MM.1S (cell line): ENCODE measurements at regions not wholly inside any gene's neighbourhood (a gene's known extent, or its start where the extent isn't known, plus 50 kb on each side); places are given as distances from the start of the nearest gene placed in this dataset.

Source experiments
- DNase-seq: peaks from one replicate; pipeline ENCODE4 v3.0.0-alpha.2; 2015
- H2AFZ ChIP-seq: fragments of 300-600 bp; sonication (generic); 2 replicates; pipeline ENCODE4 v1.6.0; 2016; ENCODE audit warnings: antibody characterized with exemption, low read length
- H3F3A ChIP-seq: fragments of 300-600 bp; sonication (generic); 2 replicates; pipeline ENCODE4 v1.6.1; 2016; ENCODE audit warnings: mild to moderate bottlenecking, antibody characterized with exemption, low read length, moderate library complexity, mixed read lengths; ENCODE audit not compliant: insufficient read depth
- H3K27ac ChIP-seq: fragments of 300-600 bp; sonication (generic); 2 replicates; pipeline ENCODE4 v1.5.1; 2016; ENCODE audit warnings: mild to moderate bottlenecking, low read length
- H3K27me3 ChIP-seq: fragments of 300-600 bp; sonication (generic); replicated peaks from 2 replicates; pipeline ENCODE4 v1.6.0; 2016; ENCODE audit warnings: low read length; ENCODE audit not compliant: insufficient read depth
- H3K36me3 ChIP-seq: fragments of 300-600 bp; sonication (generic); replicated peaks from 2 replicates; pipeline ENCODE4 v1.6.1; 2016; ENCODE audit warnings: mild to moderate bottlenecking, low read length, mixed read lengths; ENCODE audit not compliant: insufficient read depth
- H3K4me1 ChIP-seq: fragments of 300-600 bp; sonication (generic); 2 replicates; pipeline ENCODE4 v1.6.1; 2016; ENCODE audit warnings: low read length, mixed read lengths
- H3K4me2 ChIP-seq: fragments of 300-600 bp; sonication (generic); 2 replicates; pipeline ENCODE4 v1.6.0; 2016; ENCODE audit warnings: low read depth, low read length
- H3K4me3 ChIP-seq: fragments of 300-600 bp; sonication (generic); 2 replicates; pipeline ENCODE4 v1.5.1; 2016; ENCODE audit warnings: low read length, mixed read lengths
- H3K79me2 ChIP-seq: fragments of 300-600 bp; sonication (generic); 2 replicates; pipeline ENCODE4 v1.6.1; 2016; ENCODE audit warnings: mixed run types, low read length, mixed read lengths
- H3K9ac ChIP-seq: fragments of 300-600 bp; sonication (generic); 2 replicates; pipeline ENCODE4 v1.6.1; 2016; ENCODE audit warnings: low read length, mixed read lengths
- H3K9me2 ChIP-seq: fragments of 300-600 bp; sonication (generic); replicated peaks from 2 replicates; pipeline ENCODE4 v1.6.1; 2016; ENCODE audit warnings: mild to moderate bottlenecking, low read length, mixed read lengths; ENCODE audit not compliant: insufficient read depth
- H3K9me3 ChIP-seq: fragments of 300-600 bp; sonication (generic); replicated peaks from 2 replicates; pipeline ENCODE4 v1.6.1; 2016; ENCODE audit warnings: mild to moderate bottlenecking, low read length, mixed read lengths; ENCODE audit not compliant: insufficient read depth
- H4K20me1 ChIP-seq: fragments of 300-600 bp; sonication (generic); 2 replicates; pipeline ENCODE4 v1.6.1; 2016; ENCODE audit warnings: mild to moderate bottlenecking, low read length, moderate library complexity, mixed read lengths; ENCODE audit not compliant: insufficient read depth
- CTCF ChIP-seq: fragments of 300-600 bp; sonication (generic); IDR thresholded peaks from 2 replicates; pipeline ENCODE4 v1.5.1; 2016; ENCODE audit warnings: antibody characterized with exemption, low read length, mixed read lengths
- EZH2 ChIP-seq: fragments of 300-600 bp; sonication (generic); optimal IDR thresholded peaks from 2 replicates; pipeline ENCODE3; 2017; ENCODE audit warnings: low read depth, mild to moderate bottlenecking, antibody characterized with exemption, low read length, mixed read lengths
- EZH2phosphoT487 ChIP-seq: fragments of 300-600 bp; sonication (generic); IDR thresholded peaks from 2 replicates; pipeline ENCODE4 v1.6.1; 2018; ENCODE audit warnings: antibody characterized with exemption, low read length

- TF ChIP-seq CTCF = no peak
- TF ChIP-seq EZH2phosphoT487 = no peak
- no peak for TF ChIP-seq EZH2
- no peak overlapping the region for H3K4me3 ChIP-seq
- H3K4me2 ChIP-seq = no peak overlapping the region
- H3K9me3 ChIP-seq = no peaks in the 10 kb centered on the region
- H2AFZ ChIP-seq = no peak overlapping the region
- H3K4me1 ChIP-seq = no peaks in the 10 kb centered on the region
- no peaks in the 10 kb centered on the region for H3F3A ChIP-seq
- H4K20me1 ChIP-seq = no peaks in the 10 kb centered on the region
- no peaks in the 10 kb centered on the region for H3K27me3 ChIP-seq
- H3K9ac ChIP-seq = no peak overlapping the region
- H3K79me2 ChIP-seq = no peaks in the 10 kb centered on the region
- no peak overlapping the region for H3K27ac ChIP-seq
- DNase-seq = no peak
- H3K36me3 ChIP-seq = no peaks in the 10 kb centered on the region
- no peaks in the 10 kb centered on the region for H3K9me2 ChIP-seq
Observed at GRCh38 chr10:130952086-130952485, 359.4 kb downstream of the TCERG1L start.

- H3K9me2 ChIP-seq = no peaks in the 10 kb centered on the region
- H3K9me3 ChIP-seq = no peaks in the 10 kb centered on the region
- no peak overlapping the region for H3K9ac ChIP-seq
- no peaks in the 10 kb centered on the region for H3F3A ChIP-seq
- H3K4me1 ChIP-seq = no peaks in the 10 kb centered on the region
- H3K36me3 ChIP-seq = no peaks in the 10 kb centered on the region
- H3K27me3 ChIP-seq = no peaks in the 10 kb centered on the region
- TF ChIP-seq EZH2phosphoT487 (no peak), CTCF (no peak), EZH2 (no peak)
- no peak for DNase-seq
- H4K20me1 ChIP-seq = no peaks in the 10 kb centered on the region
- H3K79me2 ChIP-seq = no peaks in the 10 kb centered on the region
- H3K4me3 ChIP-seq = no peak overlapping the region
- no peak overlapping the region for H2AFZ ChIP-seq
- no peak overlapping the region for H3K4me2 ChIP-seq
- no peak overlapping the region for H3K27ac ChIP-seq
Observed at GRCh38 chr10:130954326-130954905, 357.1 kb downstream of the TCERG1L start.

GRCh38 chr10:130956251-130956650 lies 355.3 kb downstream of the TCERG1L start:
- Histone ChIP-seq H3K79me2 (no peaks in the 10 kb centered on the region), H3K36me3 (no peaks in the 10 kb centered on the region), H3K9me3 (no peaks in the 10 kb centered on the region), H2AFZ (no peak overlapping the region), H3K4me3 (no peak overlapping the region), H3K4me2 (no peak overlapping the region), H3K9me2 (no peaks in the 10 kb centered on the region), H3F3A (no peaks in the 10 kb centered on the region), H3K27me3 (no peaks in the 10 kb centered on the region), H4K20me1 (no peaks in the 10 kb centered on the region), H3K9ac (no peak overlapping the region), H3K27ac (no peak overlapping the region), H3K4me1 (no peaks in the 10 kb centered on the region)
- no peak for TF ChIP-seq EZH2phosphoT487
- no peak for TF ChIP-seq CTCF
- TF ChIP-seq EZH2 = no peak
- no peak for DNase-seq
